Mesothelial cell of epicardium (in vitro differentiated cells): ENCODE measurements at regions not wholly inside any gene's neighbourhood (a gene's known extent, or its start where the extent isn't known, plus 50 kb on each side); places are given as distances from the start of the nearest gene placed in this dataset.

Experiments used
- DNase-seq, 2 experiments: peaks; one replicate each; pipeline ENCODE4 v3.0.0; 2021; ENCODE audit warnings: low spot score in 2 of 2; ENCODE audit not compliant: unreplicated experiment in 2 of 2
- H3K27ac Mint-ChIP-seq: 2 replicates; pipeline ENCODE4 v1.8.0; 2021; ENCODE audit warnings: mixed read lengths
- H3K27me3 Mint-ChIP-seq: 2 replicates; pipeline ENCODE4 v1.8.0; 2021; ENCODE audit warnings: low read depth, mixed read lengths
- H3K36me3 Mint-ChIP-seq: 2 replicates; pipeline ENCODE4 v1.8.0; 2021; ENCODE audit warnings: mixed read lengths
- H3K4me1 Mint-ChIP-seq: 2 replicates; pipeline ENCODE4 v1.8.0; 2021; ENCODE audit warnings: mixed read lengths
- H3K4me3 Mint-ChIP-seq: 2 replicates; pipeline ENCODE4 v1.8.0; 2021; ENCODE audit warnings: mild to moderate bottlenecking, moderate library complexity, mixed read lengths
- H3K9me3 Mint-ChIP-seq: 2 replicates; pipeline ENCODE4 v1.8.0; 2021; ENCODE audit warnings: mixed read lengths
- TF ChIP-seq, protein P1 (sequence below): fragments of 200-600 bp; sonication (generic); IDR thresholded peaks from one replicate; pipeline ENCODE4 v1.5.0; 2021; ENCODE audit warnings: antibody characterized with exemption; ENCODE audit not compliant: unreplicated experiment

DNA sequence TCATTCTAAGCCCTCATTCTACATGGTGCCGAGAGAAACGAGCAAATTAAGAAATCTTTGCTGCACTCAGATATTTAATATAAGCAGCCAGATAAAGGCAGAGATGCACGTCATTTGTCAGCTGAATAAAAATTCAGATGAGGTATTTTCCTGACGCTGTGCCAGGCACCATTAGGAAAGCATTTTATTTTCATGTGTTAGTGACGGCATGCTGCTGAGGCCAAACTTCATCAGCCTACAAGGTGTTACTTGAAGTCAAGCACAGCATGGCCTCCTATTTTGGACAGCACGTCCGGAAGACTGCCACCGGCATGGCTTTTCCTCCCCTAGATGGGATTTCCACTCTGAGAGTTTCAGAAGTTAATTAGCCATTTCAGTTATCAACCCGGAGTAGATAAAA, 70.3 kb downstream of the IRX3 start:
- no peak for DNase-seq
- H3K36me3 Mint-ChIP-seq, result no peaks in the 10 kb centered on the region

DNA sequence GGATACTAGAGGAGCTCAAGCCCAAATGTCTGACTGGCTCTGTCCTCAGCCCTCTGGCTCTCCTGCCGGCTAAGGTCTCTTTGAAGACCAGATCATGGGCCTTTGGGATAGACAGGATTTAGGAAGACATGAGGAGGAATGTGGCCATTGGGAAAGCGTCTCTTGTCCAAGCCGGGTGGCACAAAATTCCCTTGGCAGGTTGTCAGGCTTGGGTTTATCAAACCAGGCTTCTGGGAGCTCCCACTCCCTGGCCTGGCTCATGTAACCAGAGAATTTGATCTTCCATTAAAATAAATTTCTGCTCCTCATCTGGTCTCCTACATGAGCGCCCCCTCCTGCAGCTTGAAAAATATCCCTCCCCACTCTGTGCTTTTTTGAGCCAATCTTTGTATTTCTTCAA, 71.1 kb downstream of the IRX3 start:
- no peak overlapping the region for H3K4me3 Mint-ChIP-seq
- TF ChIP-seq, protein P1, sequence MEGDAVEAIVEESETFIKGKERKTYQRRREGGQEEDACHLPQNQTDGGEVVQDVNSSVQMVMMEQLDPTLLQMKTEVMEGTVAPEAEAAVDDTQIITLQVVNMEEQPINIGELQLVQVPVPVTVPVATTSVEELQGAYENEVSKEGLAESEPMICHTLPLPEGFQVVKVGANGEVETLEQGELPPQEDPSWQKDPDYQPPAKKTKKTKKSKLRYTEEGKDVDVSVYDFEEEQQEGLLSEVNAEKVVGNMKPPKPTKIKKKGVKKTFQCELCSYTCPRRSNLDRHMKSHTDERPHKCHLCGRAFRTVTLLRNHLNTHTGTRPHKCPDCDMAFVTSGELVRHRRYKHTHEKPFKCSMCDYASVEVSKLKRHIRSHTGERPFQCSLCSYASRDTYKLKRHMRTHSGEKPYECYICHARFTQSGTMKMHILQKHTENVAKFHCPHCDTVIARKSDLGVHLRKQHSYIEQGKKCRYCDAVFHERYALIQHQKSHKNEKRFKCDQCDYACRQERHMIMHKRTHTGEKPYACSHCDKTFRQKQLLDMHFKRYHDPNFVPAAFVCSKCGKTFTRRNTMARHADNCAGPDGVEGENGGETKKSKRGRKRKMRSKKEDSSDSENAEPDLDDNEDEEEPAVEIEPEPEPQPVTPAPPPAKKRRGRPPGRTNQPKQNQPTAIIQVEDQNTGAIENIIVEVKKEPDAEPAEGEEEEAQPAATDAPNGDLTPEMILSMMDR, result no peak
- peaks cover 21% of the 10 kb centered on the region for H3K4me1 Mint-ChIP-seq
- H3K9me3 Mint-ChIP-seq, result no peaks in the 10 kb centered on the region
- peaks cover 4% of the 10 kb centered on the region for H3K27me3 Mint-ChIP-seq
- no peaks in the 10 kb centered on the region for H3K36me3 Mint-ChIP-seq
- H3K27ac Mint-ChIP-seq, result no peak overlapping the region
- no peak for DNase-seq

More for the DNA sequence above, 70.3 kb downstream of the IRX3 start:
- H3K4me3 Mint-ChIP-seq, result no peak overlapping the region
- peak overlapping the region; percentile 54 for H3K27ac Mint-ChIP-seq
- no peaks in the 10 kb centered on the region for H3K9me3 Mint-ChIP-seq
- TF ChIP-seq, protein P1, result no peak
- peaks cover 13% of the 10 kb centered on the region for H3K4me1 Mint-ChIP-seq
- H3K27me3 Mint-ChIP-seq, result peaks cover 4% of the 10 kb centered on the region

DNA sequence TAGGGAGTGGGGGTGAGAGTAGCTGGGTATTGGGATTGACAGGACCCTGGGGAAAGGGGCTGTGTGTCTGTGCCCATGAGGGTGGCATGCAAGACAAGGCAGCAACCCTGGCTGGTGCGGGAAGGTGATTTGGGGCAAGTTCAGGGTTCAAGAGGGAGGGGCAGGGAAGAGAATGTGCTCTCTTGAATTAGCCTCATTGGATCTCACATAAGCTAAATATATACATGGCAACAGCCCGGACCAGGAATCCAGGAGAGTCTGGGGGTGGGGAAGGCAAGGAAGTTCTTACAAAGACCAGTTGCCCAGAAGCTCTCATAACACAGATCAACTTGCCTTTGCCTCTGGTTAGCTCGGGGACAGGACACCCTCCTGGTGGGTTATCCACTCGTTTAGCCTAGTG, 73.3 kb downstream of the IRX3 start:
- Mint-ChIP-seq H3K36me3 (no peaks in the 10 kb centered on the region), H3K9me3 (no peaks in the 10 kb centered on the region), H3K27ac (no peak overlapping the region), H3K4me3 (no peak overlapping the region), H3K27me3 (peaks cover 4% of the 10 kb centered on the region), H3K4me1 (peaks cover 24% of the 10 kb centered on the region)
- no peak for DNase-seq
- TF ChIP-seq, protein P1, result no peak

DNA sequence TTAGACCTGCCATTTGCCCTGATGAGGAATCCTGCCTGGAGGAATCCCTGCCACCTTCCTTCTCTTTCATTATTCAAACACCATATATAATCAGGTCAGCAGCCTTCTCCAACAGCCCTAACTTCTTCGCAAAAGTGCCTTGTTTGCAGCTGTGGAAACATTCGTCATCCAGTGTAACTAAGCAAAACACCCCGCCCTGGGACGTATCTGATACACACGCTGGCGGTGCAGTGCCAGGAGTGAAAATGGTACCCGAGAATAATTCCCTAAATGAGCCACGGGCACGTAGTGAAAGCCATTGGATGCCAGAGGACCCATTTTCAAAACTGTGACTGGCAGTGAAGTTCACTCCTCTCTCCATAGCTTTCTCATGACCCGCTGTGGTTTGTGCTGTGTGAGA, 73.7 kb downstream of the IRX3 start:
- peaks cover 4% of the 10 kb centered on the region for H3K27me3 Mint-ChIP-seq
- TF ChIP-seq, protein P1, result no peak

DNA sequence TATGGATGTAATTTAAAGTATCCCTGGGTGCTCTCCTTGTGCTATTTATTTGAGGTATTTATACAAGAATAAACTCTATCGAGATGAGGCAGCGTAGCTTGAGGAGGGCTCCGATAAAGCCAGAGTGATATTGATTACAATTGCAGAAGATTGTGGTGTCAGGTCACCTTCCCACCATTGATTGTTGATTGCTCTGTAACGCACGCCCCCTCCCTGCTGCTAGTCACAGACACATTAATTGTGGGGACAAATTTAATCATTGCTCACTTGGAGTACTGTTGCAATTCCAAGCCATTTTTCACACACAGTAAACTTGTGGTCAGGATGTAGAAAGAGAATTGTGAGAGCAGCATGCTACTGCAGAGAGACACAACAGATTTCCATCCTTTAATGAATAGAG, 75.4 kb downstream of the IRX3 start:
- no peak for DNase-seq
- Mint-ChIP-seq H3K27ac (no peak overlapping the region), H3K4me1 (peaks cover 23% of the 10 kb centered on the region), H3K9me3 (no peaks in the 10 kb centered on the region), H3K36me3 (no peaks in the 10 kb centered on the region), H3K27me3 (peaks cover 7% of the 10 kb centered on the region), H3K4me3 (no peak overlapping the region)
- TF ChIP-seq, protein P1, result no peak

More for the DNA sequence above, 73.7 kb downstream of the IRX3 start:
- Mint-ChIP-seq H3K4me1 (peaks cover 28% of the 10 kb centered on the region), H3K27ac (no peak overlapping the region), H3K4me3 (no peak overlapping the region), H3K9me3 (no peaks in the 10 kb centered on the region), H3K36me3 (no peaks in the 10 kb centered on the region)
- no peak for DNase-seq
